Prostate gland (tissue), 2 donors: ENCODE measurements at regions not wholly inside any gene's neighbourhood (a gene's known extent, or its start where the extent isn't known, plus 50 kb on each side); places are given as distances from the start of the nearest gene placed in this dataset.
"Not testable (repeated sequence)": the region's sequence is repeated elsewhere in the genome, so short reads cannot be mapped to it uniquely, and the experiment has no call there.

Experiments used
- DNase-seq: peaks from one replicate; pipeline ENCODE4 v3.0.0-alpha.2; 2019; ENCODE audit warnings: low spot score
- H3K27ac ChIP-seq, 2 donors: fragments of 200-600 bp; sonication (generic); 2 replicates each; pipeline ENCODE4 v1.5.1; 2017 to 2019
- H3K27me3 ChIP-seq: fragments of 200-600 bp; sonication (generic); replicated peaks from 2 replicates; pipeline ENCODE4 v1.5.1; 2019; ENCODE audit not compliant: insufficient read depth
- H3K36me3 ChIP-seq, 2 donors: fragments of 200-600 bp; sonication (generic); 1 replicate in 1 of 2; 2 replicates in 1 of 2; pipeline versions ENCODE4 v1.5.1 to v1.8.1; 2017 to 2019
- H3K4me1 ChIP-seq: fragments of 200-600 bp; sonication (generic); replicated peaks from 2 replicates; pipeline ENCODE4 v1.5.1; 2019
- H3K4me3 ChIP-seq, 2 donors: fragments of 200-600 bp; sonication (generic); 2 replicates each; pipeline ENCODE4 v1.5.1; 2017 to 2019
- H3K9me3 ChIP-seq: fragments of 200-600 bp; sonication (generic); 2 replicates; pipeline ENCODE4 v1.5.1; 2017
- CTCF ChIP-seq, 4 experiments: fragments of 200-600 bp in 2 of 4; fragments of 450-650 bp in 2 of 4; sonication (generic) in 2 of 4; IDR thresholded peaks; 1 replicate in 3 of 4; 2 replicates in 1 of 4; pipeline ENCODE4 v1.5.1; 2016 to 2019; ENCODE audit warnings: antibody characterized with exemption in 4 of 4, mild to moderate bottlenecking in 2 of 4, moderate library complexity in 2 of 4
- POLR2A ChIP-seq: fragments of 450-650 bp; IDR thresholded peaks from one replicate; pipeline ENCODE4 v1.6.1; 2016; ENCODE audit warnings: antibody characterized with exemption, mild to moderate bottlenecking
- POLR2AphosphoS5 ChIP-seq: sonication (generic); formaldehyde crosslinking; IDR thresholded peaks from one replicate; pipeline ENCODE4 v1.6.1; 2017; ENCODE audit warnings: antibody characterized with exemption
- WGBS: methylation state at CpG from one replicate; pipeline ENCODE4 v1.1.5; 2018; 5-methylcytosine and 5-hydroxymethylcytosine counted together
- intact Hi-C: fragments of 100-400 bp; cut with DNase I; formaldehyde crosslinking; loops from one replicate; pipeline ENCODE4 v1.14.2; 2022

DNA sequence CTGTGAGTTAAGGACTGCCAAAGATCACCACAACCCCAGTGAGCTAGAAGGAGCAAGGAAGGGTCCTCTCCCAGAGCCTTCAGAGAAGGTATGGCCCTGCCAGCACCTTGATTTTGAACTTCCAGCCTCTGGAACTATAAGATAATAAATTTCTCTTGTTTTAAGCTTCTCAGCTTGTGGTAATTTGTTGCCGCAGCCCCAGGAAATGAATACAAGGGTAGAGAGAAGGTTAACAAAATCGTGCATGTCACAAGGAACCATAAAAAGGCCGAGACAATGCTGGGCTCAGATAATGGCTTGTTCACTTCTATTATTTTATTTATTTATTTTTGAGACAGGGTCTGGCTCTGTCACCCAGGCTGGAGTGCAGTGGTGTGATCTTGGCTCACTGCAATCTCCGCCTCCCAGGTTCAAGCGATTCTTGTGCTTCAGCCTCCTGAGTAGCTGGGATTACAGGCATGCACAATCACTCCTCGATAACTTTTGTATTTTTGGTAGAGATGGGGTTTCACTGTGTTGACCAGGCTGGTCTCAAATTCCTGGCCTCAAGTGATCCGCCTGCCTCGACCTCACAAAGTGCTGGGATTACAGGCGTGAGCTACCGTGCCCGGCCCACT lies 71.5 kb downstream of the WSB1 start:
- intact Hi-C loops: loop anchor here (10.0 kb wide), 1 partner anchor 409 kb away; no protein-coding TSS in a partner anchor
- 83% methylated on average over 11 of the region's 11 CpGs for WGBS
- not testable (repeated sequence) for H3K4me1 ChIP-seq, H3K9me3 ChIP-seq, H3K27ac ChIP-seq, H3K36me3 ChIP-seq, DNase-seq, H3K4me3 ChIP-seq, H3K27me3 ChIP-seq

- intact Hi-C loops: loop anchor here (10.0 kb wide), 1 partner anchor 408 kb away; no protein-coding TSS in a partner anchor
- H3K27me3 ChIP-seq: no peaks in the 10 kb centered on the region
- no peak overlapping the region for H3K27ac ChIP-seq
- H3K4me3 ChIP-seq: no peak overlapping the region
- no peak for DNase-seq
- no peaks in the 10 kb centered on the region for H3K9me3 ChIP-seq
- H3K36me3 ChIP-seq: no peaks in the 10 kb centered on the region
- no peaks in the 10 kb centered on the region for H3K4me1 ChIP-seq
- TF ChIP-seq CTCF (IDR thresholded peaks at IDR 0.05) (no peak), POLR2AphosphoS5 (no peak), POLR2A (no peak)
- WGBS: 89% methylated on average over 5 of the region's 5 CpGs
Measured at GRCh38 chr17:27366437-27366836, 72.5 kb downstream of the WSB1 start.

DNA sequence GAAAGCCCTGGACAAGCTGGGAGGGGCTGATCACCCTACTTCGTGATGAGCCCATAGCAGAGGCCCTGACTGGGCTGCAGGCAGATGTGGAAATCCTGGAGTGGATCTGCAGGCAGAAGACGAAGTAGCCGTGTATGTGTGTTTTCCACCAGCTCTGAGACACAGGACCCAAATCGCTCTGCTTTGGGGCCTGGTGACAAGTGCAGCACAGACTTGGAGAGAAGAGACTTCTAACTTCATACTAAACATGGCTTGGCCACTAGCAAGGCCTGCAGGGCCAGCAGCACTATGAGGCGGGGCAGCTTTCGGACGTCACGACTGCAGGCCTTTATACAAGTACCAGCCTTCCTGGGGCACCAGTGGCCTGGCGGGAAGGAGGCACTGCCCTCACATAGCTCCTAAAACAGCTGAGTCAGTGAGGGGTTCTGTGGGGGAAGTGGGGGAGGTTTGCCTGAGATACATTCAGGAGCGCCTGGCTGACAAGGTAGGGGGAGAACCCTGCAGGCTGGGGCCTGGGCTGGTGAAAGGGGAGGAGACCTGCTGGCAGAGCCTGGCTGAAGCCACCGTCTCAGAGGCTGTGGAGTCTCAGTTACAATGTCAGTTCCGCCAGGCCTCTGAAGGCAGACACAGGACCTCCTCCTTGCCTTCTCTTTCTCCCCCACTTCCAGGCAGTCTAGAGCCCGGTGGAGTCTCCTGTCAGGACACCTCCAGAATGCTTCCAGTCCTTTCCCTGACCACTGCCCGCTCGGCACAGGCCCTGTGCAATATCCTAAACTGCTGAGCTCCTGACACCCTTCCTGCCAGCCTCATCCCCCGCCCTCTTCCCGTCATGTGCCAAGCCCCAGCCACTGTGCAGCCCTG lies 73.4 kb downstream of the WSB1 start:
- WGBS: 84% methylated on average over 17 of the region's 17 CpGs
- H3K27me3 ChIP-seq: no peaks in the 10 kb centered on the region
- H3K36me3 ChIP-seq: no peaks in the 10 kb centered on the region
- no peak overlapping the region for H3K4me3 ChIP-seq
- no peak for TF ChIP-seq POLR2AphosphoS5
- no peak for TF ChIP-seq POLR2A
- TF ChIP-seq CTCF (IDR thresholded peaks at IDR 0.05): no peak
- intact Hi-C loops: loop anchor here (10.0 kb wide), 1 partner anchor 407 kb away; no protein-coding TSS in a partner anchor
- no peaks in the 10 kb centered on the region for H3K9me3 ChIP-seq
- no peak overlapping the region for H3K27ac ChIP-seq
- DNase-seq: no peak
- H3K4me1 ChIP-seq: no peaks in the 10 kb centered on the region

- no peak overlapping the region for H3K27ac ChIP-seq
- H3K27me3 ChIP-seq: no peaks in the 10 kb centered on the region
- no peak for DNase-seq
- 86% methylated on average over 4 of the region's 4 CpGs for WGBS
- no peak for TF ChIP-seq CTCF (IDR thresholded peaks at IDR 0.05)
- no peak overlapping the region for H3K4me3 ChIP-seq
- intact Hi-C loops: loop anchor here (10.0 kb wide), 1 partner anchor 407 kb away; no protein-coding TSS in a partner anchor
- no peaks in the 10 kb centered on the region for H3K36me3 ChIP-seq
- no peaks in the 10 kb centered on the region for H3K9me3 ChIP-seq
- no peaks in the 10 kb centered on the region for H3K4me1 ChIP-seq
Measured at GRCh38 chr17:27368151-27368795, 74.4 kb downstream of the WSB1 start.

- no peak for TF ChIP-seq POLR2AphosphoS5
- no peak for TF ChIP-seq POLR2A
- no peak for TF ChIP-seq CTCF (IDR thresholded peaks at IDR 0.05)
- no peaks in the 10 kb centered on the region for H3K27me3 ChIP-seq
- 63% methylated on average over 4 of the region's 4 CpGs for WGBS
- no peaks in the 10 kb centered on the region for H3K4me1 ChIP-seq
- H3K27ac ChIP-seq: no peak overlapping the region
- H3K9me3 ChIP-seq: no peaks in the 10 kb centered on the region
- no peaks in the 10 kb centered on the region for H3K36me3 ChIP-seq
- intact Hi-C loops: loop anchor here (10.0 kb wide), 1 partner anchor 406 kb away; no protein-coding TSS in a partner anchor
- no peak for DNase-seq
- H3K4me3 ChIP-seq: no peak overlapping the region
Measured at GRCh38 chr17:27368980-27369379, 75.1 kb downstream of the WSB1 start.
